ENCODE measurements at regions not wholly inside any gene's neighbourhood (a gene's known extent, or its start where the extent isn't known, plus 50 kb on each side); places are given as distances from the start of the nearest gene placed in this dataset.

- DNase-seq: no peak
These were observed 649.4 kb upstream of the ZEB2 start for GRCh38 chr2:145169285-145169684.

DNA sequence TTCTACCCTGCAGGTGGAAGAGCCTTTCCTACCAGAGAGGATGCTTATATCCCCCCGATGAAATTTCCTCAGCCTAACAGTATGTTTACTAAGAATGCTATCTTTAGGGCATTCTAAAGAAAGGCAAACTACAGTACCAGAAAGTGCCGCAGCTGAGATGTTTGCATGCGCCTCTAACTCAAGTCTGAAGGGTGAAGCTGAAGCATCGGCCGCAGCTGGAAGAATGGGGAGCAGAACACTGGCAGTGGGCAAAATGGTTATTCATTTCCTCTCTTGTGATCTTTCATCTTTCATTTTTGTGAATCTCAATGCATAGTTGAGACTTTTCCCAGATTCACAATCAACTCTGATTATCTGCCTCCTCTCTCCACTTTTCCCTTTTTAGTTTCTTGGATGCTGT, 648.2 kb upstream of the ZEB2 start:
- DNase-seq: no peak

DNA sequence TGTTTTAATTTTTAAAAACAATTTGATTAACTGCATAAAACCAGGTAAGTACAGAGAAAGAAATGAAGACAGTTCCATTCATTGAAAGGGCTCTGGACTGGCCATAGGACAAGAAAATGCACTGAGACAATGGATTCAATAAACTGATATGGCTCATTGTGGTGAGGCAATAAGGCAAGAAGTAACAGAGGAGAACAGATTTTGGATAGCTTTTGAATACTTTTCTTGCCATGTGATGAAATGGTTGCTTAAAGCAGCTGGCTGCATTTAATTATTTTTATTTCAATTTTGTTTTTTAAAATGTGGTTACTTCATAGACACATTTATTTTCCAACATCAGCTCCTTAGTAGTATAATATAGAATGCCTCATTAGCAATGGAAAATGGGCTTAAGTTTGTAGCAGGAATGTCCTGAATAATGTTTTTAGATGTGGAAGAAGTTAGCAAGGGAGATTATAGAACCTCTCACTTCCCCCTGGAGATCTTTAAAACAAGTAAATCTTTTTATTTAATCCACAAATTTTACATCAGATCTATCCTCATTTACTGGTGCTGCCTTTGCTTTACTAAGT, 646.9 kb upstream of the ZEB2 start:
- no peak for DNase-seq

DNA sequence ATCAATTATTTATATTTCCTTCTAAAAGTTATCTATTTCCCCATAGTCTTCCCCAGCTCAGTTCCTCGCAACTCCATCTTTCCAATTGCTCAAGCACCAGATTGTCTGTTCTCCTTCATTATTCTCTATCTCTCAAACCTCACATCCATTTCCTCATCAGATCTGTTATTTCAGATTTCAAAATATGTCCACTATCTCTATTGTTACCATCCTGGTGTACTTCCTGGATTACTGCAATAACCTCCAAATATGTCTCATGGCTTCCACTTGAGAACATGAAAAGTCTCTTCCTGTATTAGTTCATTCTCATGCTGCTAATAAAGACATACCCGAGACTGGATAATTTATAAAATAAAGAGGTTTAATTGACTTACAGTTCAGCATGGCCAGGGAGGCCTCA, 641.7 kb upstream of the ZEB2 start:
- DNase-seq: no peak

- DNase-seq: no peak
These were observed 640.9 kb upstream of the ZEB2 start for GRCh38 chr2:145160855-145161254.

GRCh38 chr2:145159676-145160075, 639.8 kb upstream of the ZEB2 start:
- DNase-seq: no peak

GRCh38 chr2:145157741-145158591, 638.0 kb upstream of the ZEB2 start:
- DNase-seq: peak; percentile 60

DNA sequence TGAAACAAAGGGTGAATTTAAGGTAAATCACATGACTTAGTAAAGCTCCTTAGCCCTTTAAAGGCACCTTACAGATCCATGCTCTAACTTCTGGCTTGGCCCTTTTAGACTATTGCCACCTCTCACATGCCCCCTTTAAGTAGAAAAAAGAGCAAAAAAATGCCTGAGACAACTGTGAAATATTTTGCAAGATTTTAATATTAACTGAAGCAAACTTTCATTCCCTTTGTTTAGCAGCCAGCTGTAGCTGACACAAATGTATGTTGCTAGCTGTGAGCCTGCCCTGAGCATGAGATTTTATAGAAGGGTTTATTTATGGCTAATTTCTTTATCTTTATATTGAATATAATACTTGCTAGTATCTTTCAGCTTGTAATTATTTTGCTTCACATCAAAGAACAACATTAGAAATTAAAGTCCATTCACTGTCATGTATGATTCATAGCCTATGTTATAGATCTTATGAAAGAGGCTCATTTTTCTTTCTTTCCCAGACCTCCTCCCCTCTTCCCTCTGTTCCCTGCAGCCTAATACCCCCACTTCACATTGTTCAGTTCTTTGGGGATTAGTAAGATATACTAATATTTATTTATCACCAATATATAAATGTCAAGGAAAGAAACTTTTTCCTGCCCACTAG, 637.2 kb upstream of the ZEB2 start:
- peak; percentile 52 for DNase-seq

- DNase-seq: no peak
These were observed 636.3 kb upstream of the ZEB2 start for GRCh38 chr2:145156199-145156598.

DNA sequence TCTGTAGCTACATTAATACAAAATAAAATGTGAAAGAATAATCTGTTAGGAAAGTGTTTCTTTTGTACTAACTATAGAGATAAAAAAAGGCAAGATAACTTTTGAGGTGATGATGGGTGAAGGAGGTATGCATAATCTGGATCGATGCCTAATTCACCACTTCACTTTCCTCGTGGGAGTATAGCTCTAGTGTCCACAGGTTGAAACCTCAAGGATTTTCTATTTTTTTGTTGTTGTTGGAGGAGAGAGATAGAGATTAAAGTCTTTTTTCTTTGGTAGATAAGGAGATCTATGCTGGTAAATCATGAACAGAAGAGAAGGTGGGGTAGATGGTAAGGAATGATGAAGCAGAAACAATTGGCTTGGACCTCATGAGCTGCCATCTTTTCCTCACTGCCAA, 635.3 kb upstream of the ZEB2 start:
- no peak for DNase-seq

GRCh38 chr2:145154731-145155130, 634.8 kb upstream of the ZEB2 start:
- no peak for DNase-seq

- no peak for DNase-seq
These were observed 626.8 kb upstream of the ZEB2 start for GRCh38 chr2:145146691-145147090.

- no peak for DNase-seq
These were observed 624.3 kb upstream of the ZEB2 start for GRCh38 chr2:145144131-145144728.

- no peak for DNase-seq
These were observed 622.1 kb upstream of the ZEB2 start for GRCh38 chr2:145141981-145142380.

- no peak for DNase-seq
These were observed 620.7 kb upstream of the ZEB2 start for GRCh38 chr2:145140658-145141057.

DNA sequence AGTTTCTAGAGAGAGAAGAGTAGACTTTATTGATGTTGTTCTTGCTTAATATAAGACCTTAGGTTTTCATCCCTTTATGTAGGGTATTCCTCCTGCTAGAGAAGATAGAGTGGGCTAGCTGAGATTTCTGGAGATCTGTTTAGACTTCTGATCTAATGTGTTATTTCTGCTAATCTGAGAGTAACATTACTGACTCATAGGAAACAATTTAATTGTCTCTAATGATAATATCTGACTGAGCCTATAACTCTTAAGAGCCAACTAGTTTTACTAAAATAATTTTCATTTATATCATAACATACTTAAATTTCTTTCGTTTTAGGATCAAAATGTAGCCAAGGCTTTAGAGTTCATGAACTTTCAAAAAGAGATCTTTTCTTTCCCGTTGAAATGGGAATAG, 618.7 kb upstream of the ZEB2 start:
- DNase-seq: no peak

DNA sequence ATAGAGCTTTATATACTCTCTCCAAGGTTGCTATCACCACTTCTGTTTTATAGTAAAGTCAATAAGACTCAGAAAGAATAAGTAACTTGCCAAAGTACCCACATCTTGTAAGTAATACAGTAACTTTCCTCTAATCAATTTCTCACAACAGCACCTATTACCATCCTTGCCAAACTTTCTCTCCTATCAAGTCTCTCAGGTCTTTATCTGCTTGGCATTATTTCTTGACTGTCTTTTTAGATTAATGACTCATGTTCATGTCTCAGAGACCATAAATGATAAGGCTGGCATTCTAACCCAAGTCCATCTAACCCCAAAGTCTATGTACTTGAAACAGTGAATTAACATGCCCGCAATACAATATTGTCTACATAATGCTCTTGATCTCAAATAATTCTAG, 618.0 kb upstream of the ZEB2 start:
- DNase-seq: no peak

GRCh38 chr2:145137211-145137610, 617.3 kb upstream of the ZEB2 start:
- no peak for DNase-seq

DNA sequence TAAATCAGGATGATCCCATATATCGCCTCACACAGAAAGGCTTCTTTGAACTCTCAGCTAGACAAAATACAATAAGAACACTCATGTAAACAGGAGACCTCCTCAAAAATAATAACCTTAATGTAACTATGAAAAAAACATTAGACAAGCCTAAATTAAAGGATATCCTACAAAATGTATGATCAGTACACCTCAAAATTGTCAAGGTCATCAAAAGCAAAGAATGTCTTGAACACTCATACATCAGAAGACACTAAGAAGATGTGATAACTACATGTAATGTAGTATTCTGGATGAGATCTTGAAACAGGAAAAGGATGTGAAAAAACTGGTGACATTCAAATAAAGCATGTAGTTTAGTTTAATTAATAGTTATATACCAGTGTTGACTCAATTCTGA, 616.8 kb upstream of the ZEB2 start:
- no peak for DNase-seq

GRCh38 chr2:145126146-145126545, 606.2 kb upstream of the ZEB2 start:
- DNase-seq: no peak

GRCh38 chr2:145124085-145124484, 604.2 kb upstream of the ZEB2 start:
- no peak for DNase-seq

GRCh38 chr2:145123606-145124005, 603.7 kb upstream of the ZEB2 start:
- DNase-seq: no peak

DNA sequence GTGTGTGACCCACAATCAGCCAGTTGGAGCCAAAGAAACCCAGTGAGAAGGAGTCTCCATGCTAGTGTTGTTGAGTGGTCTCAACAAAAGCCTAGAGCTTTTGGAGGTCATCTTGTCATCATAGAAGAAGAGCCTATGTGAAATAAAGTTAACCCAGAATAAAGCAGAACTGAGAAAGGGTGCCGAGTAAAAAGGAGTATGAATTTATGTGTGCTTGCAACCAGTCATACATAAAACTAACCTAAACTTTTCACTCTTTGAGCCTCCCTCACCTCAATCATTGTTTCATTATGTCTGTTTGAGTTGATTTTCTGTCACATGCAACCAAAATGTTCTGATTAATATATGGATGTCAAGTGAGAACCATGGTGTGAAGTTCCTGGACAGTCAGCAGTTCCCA, 599.3 kb upstream of the ZEB2 start:
- no peak for DNase-seq
